AG20443 (cell line): ENCODE measurements at regions not wholly inside any gene's neighbourhood (a gene's known extent, or its start where the extent isn't known, plus 50 kb on each side); places are given as distances from the start of the nearest gene placed in this dataset.
"Not testable (repeated sequence)": the region's sequence is repeated elsewhere in the genome, so short reads cannot be mapped to it uniquely, and the experiment has no call there.

ENCODE experiments used
- DNase-seq: peaks from one replicate; pipeline ENCODE4 v3.0.0; 2012; ENCODE audit warnings: low spot score, mixed read lengths

DNA sequence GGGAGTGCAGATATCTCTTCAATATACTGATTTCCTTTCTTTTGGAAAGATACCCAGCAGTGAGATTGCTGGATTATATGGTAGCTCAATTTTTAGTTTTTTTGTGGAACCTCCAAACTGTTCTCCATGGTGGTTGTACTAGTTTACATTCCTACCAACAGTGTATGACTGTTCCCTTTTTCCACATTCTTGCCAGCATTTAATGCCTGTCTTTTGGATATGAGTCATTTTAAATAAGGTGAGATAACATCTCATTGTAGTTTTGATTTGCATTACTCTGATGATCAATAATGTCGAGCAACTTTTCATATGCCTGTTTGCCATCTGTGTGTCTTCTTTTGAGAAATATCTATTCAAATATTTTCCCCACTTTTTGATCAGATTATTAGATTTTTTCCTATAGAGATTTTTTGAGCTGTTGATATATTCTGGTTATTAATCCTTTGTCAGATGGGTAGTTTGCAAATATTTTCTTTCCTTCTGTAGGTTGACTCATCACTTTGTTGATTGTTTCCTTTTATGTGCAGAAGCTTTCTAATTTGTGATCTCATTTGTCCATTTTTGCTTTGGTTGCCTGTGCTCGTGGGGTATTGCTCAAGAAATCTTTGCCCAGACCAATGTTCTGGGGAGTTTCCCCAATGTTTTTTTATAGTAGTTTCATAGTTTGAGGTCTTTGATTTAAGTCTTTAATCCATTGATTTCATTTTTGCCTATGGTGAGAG lies 552.7 kb downstream of the ZNF674 start:
- DNase-seq = no peak

- DNase-seq = peak; percentile 11
These were observed 558.2 kb downstream of the ZNF674 start for GRCh38 chrX:45986971-45987370.

DNA sequence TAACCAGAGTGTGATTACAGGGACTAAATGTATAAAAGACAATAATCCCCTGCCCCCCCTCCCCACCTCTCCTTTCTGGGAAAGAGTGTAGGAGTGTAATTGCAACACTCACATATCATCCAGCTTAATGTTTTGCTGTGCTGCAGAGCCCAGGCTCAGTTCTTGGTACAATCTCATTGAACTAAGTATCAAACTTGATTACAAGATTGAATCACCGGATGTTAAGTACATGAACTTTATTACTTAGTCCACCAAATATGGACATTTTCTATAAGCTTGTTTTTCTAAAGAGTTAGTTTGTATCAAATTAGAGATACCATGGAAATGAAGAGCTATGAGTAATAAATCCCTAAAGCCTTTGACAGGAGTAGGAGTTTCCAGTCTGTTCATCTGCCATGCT lies 559.1 kb downstream of the ZNF674 start:
- DNase-seq = no peak

- not testable (repeated sequence) for DNase-seq
These were observed 562.1 kb downstream of the ZNF674 start for GRCh38 chrX:45982958-45983727.

GRCh38 chrX:45980726-45981125 lies 564.5 kb downstream of the ZNF674 start:
- DNase-seq = no peak

DNA sequence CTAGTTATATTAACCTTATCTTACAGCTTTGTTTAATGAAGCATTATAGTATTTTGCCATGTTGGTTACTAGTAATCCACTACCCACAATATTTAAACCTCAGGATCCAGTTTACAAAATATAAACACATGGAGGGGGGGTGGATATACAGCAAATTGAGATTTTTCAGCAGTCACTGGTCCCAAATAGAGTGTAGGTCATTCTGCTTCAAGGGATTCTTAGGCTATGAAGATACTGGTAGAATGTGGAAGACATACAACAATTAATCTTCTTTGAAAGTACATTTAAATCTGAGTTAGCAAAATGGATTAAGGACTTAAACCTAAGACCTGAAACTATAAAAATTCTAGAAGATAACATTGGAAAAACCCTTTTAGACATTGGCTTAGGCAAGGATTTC lies 569.6 kb downstream of the ZNF674 start:
- DNase-seq = no peak

- DNase-seq = no peak
These were observed 572.6 kb downstream of the ZNF674 start for GRCh38 chrX:45972636-45973035.

- DNase-seq = no peak
These were observed 585.7 kb downstream of the ZNF674 start for GRCh38 chrX:45959567-45959966.

DNA sequence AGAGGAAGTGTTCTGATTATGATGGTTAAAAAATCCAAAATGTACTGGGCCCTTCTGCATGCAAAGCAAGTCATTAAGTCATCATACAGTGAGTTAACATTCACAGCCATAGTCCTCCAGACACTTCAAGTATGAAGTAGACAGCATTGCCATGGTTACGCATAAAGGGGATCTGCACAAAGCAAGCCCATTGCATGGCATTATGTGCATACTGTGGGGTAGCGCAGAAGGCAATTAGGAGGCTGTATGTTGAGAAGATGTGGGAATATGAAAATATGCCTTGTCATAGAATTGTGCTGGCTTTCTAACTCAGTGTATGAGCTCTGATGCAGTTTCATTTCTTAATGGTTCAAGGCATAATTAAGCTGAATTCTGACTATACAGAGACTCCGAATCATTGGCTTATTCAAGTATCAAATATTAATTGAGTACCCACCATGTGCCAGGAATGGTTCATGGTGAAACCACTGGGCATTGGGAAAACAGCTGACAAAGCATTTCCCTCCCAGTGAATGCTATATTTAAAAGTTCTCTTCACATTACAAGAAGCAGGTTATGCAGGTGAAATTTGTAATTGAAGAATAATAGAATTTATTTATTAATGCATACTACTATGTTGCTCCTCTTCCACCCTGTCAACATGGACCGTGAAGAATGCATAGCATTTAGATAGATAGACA lies 588.9 kb downstream of the ZNF674 start:
- DNase-seq = no peak

DNA sequence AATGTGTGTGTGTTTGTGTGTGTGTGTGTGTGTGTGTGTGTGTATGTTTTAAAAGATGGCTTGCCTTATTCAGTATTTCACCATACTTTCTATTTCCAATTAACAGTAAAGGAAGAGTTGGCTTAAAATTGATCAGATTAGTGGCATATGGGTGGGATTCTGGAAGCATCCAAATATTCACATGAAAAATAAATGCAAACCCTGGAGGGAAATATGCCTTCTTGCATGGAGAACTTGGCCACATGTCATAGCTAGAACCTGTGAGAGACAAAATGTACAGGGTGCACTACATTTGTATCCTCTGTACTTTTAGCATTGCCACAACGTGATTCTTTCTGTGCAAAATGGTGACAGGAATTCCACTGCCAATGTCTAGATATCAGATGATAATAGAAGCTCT lies 589.6 kb downstream of the ZNF674 start:
- DNase-seq = no peak

- no peak for DNase-seq
These were observed 591.2 kb downstream of the ZNF674 start for GRCh38 chrX:45954026-45954425.

GRCh38 chrX:45952030-45952429 lies 593.2 kb downstream of the ZNF674 start:
- DNase-seq = no peak

DNA sequence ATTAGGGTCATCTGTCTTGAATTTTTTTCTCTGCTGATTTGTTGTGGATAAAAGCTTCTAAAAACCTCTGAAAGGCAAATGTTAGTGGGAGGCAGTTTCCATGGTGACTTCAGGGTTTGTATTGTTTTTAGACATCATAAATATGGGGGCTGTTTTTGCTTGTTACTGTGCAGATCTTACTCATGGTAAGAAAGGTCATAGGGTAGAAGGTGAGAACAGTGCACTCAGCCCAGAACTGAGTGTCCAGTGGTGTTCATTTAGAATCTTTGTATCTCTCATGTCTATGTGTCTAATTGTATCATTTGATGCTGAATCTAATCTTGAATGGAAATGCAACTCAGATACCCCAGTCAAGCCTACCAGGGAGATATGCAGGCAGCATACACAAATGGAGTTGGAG lies 609.8 kb downstream of the ZNF674 start:
- DNase-seq = no peak

- DNase-seq = no peak
These were observed 632.9 kb downstream of the ZNF674 start for GRCh38 chrX:45912316-45912715.

- DNase-seq = no peak
These were observed 637.4 kb downstream of the ZNF674 start for GRCh38 chrX:45907786-45908185.

GRCh38 chrX:45903781-45904201 lies 641.4 kb downstream of the ZNF674 start:
- no peak for DNase-seq

DNA sequence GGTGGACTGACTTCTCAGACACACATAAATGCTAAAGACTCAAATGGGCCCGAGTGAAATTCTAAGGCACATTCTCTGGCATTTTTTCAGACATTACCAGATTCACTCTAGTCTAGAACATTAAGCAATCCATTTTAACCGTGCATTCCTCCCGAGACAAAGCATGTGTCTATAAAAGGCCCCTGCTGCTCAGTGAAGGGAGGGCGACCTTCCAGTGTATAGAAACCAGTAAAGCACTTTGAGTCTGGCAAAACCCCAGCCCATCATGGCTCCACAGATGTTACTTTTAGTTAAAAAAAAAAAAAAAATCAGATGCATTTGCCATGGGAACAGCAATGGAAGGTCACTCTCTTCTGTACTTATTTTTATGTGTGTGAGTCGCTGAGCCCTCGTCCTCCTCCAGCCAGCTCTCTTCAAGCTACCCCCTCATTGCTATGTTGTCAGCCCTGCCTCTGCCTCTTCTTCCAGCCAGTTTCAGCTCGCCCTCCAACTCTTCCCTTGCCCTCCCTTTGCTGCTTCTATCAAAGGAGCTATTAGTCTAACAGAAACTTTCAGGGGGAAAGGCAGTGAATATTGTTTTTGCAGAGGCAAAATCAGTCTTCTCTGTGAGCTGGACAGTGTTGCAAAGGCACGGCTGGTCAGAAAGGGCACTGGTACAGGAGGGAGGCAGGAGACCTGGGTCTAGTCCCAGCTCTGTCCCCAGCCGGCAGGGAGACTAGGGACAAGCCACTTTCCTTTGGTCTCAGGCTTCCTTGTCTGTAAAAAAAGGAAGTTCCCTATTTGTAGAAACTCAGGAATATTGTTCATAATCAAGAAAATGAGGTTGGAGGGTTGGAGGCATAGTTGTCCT lies 644.2 kb downstream of the ZNF674 start:
- DNase-seq = peak; percentile 28

GRCh38 chrX:45894864-45895645 lies 650.2 kb downstream of the ZNF674 start:
- DNase-seq = no peak

GRCh38 chrX:45889471-45889870 lies 655.8 kb downstream of the ZNF674 start:
- DNase-seq = no peak

GRCh38 chrX:45888518-45888917 lies 656.7 kb downstream of the ZNF674 start:
- DNase-seq = no peak

- no peak for DNase-seq
These were observed 659.3 kb downstream of the ZNF674 start for GRCh38 chrX:45885931-45886330.
